ENCODE measurements at regions not wholly inside any gene's neighbourhood (a gene's known extent, or its start where the extent isn't known, plus 50 kb on each side); places are given as distances from the start of the nearest gene placed in this dataset.

DNA sequence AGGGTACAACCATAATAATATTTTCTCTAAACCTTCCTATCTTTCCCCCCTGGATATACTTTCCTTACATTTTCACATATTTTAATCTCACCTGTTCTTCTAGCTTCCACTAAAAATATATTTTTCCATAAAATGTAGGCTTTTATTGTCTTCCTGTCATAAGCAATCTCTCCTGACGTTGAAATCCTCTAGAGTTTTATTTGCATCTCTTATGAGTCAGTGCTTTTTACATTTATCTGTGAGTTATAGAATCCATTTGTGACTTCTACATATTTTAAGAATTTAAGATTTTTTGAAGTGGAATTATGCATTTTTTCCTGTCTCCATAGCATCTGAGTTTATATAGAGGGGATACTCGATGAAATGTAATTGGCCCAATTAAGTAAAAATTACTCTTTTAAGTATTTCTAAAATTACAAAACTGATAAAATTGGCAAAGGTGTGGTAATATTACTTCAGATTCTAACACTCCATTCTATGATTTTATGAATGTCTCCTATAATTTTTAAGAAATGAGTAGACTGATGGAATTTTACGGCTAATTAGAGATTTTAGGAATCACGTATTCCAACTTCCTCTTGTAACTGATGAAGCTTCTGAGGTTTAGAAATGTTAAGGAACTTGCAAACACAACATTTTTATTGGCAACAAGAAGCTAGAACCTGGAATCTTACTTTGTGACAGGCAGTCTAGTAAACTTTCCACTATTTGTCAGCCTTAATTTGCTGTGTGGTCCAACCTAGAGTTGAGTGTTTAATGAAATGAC lies 422.9 kb upstream of the SEMA3A start:
- no peak for DNase-seq (ENCODE audit: low spot score)
- TF ChIP-seq, protein P1, sequence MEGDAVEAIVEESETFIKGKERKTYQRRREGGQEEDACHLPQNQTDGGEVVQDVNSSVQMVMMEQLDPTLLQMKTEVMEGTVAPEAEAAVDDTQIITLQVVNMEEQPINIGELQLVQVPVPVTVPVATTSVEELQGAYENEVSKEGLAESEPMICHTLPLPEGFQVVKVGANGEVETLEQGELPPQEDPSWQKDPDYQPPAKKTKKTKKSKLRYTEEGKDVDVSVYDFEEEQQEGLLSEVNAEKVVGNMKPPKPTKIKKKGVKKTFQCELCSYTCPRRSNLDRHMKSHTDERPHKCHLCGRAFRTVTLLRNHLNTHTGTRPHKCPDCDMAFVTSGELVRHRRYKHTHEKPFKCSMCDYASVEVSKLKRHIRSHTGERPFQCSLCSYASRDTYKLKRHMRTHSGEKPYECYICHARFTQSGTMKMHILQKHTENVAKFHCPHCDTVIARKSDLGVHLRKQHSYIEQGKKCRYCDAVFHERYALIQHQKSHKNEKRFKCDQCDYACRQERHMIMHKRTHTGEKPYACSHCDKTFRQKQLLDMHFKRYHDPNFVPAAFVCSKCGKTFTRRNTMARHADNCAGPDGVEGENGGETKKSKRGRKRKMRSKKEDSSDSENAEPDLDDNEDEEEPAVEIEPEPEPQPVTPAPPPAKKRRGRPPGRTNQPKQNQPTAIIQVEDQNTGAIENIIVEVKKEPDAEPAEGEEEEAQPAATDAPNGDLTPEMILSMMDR (IDR thresholded peaks at IDR 0.05): no peak
- Histone ChIP-seq H3K4me3 (no peak overlapping the region), H3K27ac (no peak overlapping the region)

DNA sequence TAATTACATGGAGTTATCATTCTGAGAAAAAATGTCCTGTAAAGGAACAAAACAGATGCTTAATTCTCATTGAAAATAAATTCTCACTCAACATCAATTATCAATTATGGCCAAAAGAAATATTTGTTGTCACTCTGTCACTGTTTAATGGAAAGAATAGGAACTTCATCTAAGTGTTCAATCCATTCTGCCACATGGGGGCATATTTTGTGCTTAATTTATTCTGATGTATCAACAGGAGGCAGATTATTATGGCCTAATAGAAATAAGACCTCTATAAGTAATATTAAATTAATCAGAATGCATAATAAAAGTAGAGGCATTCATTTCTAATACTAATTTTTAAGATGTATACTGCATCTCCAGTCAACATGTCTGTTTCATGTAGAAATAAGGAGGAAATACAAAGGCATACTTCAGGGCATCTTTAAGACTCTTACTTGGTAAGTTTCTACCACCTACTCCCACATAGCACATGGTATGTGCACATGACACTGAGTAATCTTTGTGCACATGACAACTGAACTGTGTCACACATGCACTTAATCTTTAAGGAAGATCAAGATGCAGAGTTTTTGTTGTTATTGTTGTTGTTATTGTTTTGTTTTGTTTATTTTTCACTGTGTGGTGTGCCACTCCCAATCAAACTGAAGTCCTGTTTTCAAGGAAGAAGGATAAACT lies 420.4 kb upstream of the SEMA3A start:
- Histone ChIP-seq H3K27ac (no peak overlapping the region), H3K4me3 (no peak overlapping the region)
- TF ChIP-seq, protein P1 (IDR thresholded peaks at IDR 0.05): no peak
- DNase-seq (ENCODE audit: low spot score): no peak

DNA sequence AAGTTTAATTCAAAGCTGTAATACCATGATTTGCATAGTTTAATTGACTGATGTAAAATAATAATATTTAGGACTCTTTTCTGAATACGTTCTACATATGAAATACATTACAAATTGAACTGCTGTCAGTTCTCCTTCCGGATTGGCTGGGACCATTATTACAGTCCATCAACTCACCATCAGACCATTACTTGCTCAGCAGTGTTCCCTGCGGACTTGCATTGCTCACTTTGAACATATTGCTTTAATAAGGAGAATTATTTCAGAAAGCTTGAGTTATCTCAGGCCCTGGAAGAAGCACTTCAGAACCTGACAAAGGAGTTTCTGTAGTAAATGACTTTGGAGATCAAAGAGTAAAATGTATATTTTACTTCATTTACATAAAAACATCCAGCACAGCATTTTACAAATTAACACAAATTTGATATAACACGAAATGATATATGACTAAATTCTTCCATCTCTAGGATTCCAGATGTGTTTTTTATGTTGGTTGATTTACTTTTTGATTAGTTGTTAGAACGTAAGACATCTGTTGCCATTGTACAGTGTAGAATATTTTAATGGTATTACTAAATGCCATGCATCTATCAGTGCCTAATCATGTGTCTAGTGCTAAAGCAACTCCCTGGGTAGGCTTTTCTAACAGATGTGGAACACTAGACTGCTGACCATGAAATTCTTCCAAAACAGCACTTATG lies 418.5 kb upstream of the SEMA3A start:
- no peak for DNase-seq (ENCODE audit: low spot score)
- H3K27ac ChIP-seq: no peak overlapping the region
- H3K4me3 ChIP-seq: no peak overlapping the region
- TF ChIP-seq, protein P1 (IDR thresholded peaks at IDR 0.05): no peak

DNA sequence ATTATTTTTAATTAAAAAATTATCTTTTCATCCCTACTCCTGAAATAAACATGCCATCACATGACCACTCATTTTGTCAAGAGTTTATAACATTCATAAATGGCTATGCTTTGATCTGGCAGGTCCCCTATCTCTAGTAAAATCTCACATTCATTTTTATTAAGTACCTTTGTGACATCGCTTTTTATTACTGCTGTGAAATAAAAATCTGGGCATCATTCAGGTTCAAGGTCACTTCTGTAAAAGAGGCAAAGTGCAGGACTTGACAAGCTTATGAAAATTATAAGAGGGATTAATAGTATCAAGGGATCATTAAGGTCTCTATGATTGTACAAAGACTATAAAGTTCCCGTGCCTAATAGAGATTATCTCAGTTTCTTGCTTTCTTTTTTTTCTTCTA lies 416.8 kb upstream of the SEMA3A start:
- no peak for DNase-seq (ENCODE audit: low spot score)
- Histone ChIP-seq H3K27ac (no peak overlapping the region), H3K4me3 (no peak overlapping the region)
- TF ChIP-seq, protein P1 (IDR thresholded peaks at IDR 0.05): no peak

DNA sequence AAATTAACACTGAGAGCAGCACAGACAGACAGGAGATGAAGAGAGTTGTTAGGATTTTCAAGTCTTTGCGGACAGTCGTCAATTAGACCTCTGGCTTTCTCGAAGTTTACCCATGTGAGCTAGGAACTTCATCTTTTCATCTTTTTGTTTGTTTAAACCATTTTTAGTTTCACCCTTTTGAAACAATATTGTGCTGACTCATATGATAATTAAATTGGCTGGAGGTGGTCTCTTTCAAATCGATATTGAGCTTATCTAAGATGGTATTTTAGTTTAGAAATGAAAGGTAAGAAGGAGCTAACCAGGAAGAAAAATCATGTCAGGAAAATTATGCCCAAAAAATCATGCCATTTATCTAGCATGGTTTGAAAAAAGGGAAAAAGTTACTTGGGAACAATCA lies 415.8 kb upstream of the SEMA3A start:
- H3K4me3 ChIP-seq: no peak overlapping the region

DNA sequence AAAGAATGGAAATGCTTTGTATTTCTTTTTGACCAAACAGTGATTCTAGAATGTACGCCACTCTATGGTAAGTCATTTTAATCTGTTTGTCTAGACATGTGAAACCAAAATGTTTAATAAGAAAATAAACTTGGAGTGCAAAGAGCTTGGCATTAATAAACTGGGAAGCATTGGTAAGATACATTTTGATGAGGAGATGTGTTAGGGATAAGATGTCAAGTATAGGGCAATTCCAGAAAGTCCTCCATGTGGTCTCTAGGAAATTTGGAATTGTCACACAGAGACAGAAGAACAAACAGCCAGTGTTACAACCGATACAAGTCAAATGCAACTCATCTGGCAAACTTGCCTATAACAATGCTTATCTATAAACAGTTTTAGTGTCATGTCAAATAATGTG lies 410.7 kb upstream of the SEMA3A start:
- DNase-seq (ENCODE audit: low spot score): no peak
- no peak overlapping the region for H3K27ac ChIP-seq
- TF ChIP-seq, protein P1 (IDR thresholded peaks at IDR 0.05): no peak
- H3K4me3 ChIP-seq: no peak overlapping the region

More for the DNA sequence above, 415.8 kb upstream of the SEMA3A start:
- DNase-seq (ENCODE audit: low spot score): no peak
- TF ChIP-seq, protein P1 (IDR thresholded peaks at IDR 0.05): no peak
- no peak overlapping the region for H3K27ac ChIP-seq
